ENCODE measurements at regions not wholly inside any gene's neighbourhood (a gene's known extent, or its start where the extent isn't known, plus 50 kb on each side); places are given as distances from the start of the nearest gene placed in this dataset.

DNA sequence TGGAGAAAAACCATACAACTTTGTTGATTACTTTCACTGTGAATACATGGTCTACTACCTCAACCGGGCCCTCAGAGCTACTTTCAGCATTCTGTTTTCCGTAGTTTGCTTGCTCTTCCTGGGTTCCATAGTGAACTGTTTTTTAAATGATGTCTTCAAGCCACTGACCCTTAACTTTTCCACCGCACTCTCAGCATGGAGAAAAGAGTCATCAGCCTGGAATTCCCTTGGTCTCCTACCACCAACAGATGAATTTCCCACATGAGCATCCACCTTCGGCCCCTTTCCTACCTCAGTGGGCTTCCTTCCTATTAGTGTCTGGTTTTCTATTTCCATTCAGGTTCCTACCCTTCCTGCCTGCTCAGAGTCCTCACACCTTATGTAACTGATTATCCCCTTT, 135.9 kb upstream of the ADAMTSL1 start:
- intact Hi-C loops (cut with micrococcal nuclease) (no loop called here), dilution Hi-C loops (cut with MboI; ENCODE audit: extremely low pct_ligation_motif_present, low sequenced_read_pairs) (no loop called here)

More for the DNA sequence above, 135.9 kb upstream of the ADAMTSL1 start:
- Histone ChIP-seq H3K27ac (ENCODE audit: insufficient read depth, low read depth, low read length) (no peak overlapping the region), H4K20me1 (replicated peaks; ENCODE audit: control insufficient read depth, extremely low read depth, insufficient read depth, low read length) (no peaks in the 10 kb centered on the region), H3K9ac (replicated peaks; ENCODE audit: extremely low read depth, insufficient read depth, low read length) (no peak overlapping the region), H3K27me3 (ENCODE audit: control insufficient read depth in 2 of 2, insufficient read depth in 2 of 2, low read length in 2 of 2) (no peaks in the 10 kb centered on the region), H3K4me2 (ENCODE audit: insufficient read depth, low read length) (no peak overlapping the region), H3K4me3 (replicated peaks in 1 of 3; ENCODE audit: insufficient read depth in 1 of 3, low read depth in 1 of 3, low read length in 3 of 3) (no peak overlapping the region), H3K4me1 (ENCODE audit: control insufficient read depth, extremely low read depth, insufficient read depth, low read length) (peaks cover 10% of the 10 kb centered on the region), H3K9me3 (replicated peaks; ENCODE audit: control insufficient read depth, insufficient read depth, low read length) (no peaks in the 10 kb centered on the region), H3K9me1 (replicated peaks; ENCODE audit: control insufficient read depth, extremely low read depth, insufficient read depth, low read length) (no peaks in the 10 kb centered on the region), H3K36me3 (ENCODE audit: control insufficient read depth in 2 of 2, extremely low read depth in 1 of 2, insufficient read depth in 2 of 2, low read length in 2 of 2) (no peaks in the 10 kb centered on the region), H3K79me2 (ENCODE audit: control insufficient read depth, insufficient read depth, low read length) (no peaks in the 10 kb centered on the region), H2AFZ (ENCODE audit: low read depth, low read length) (no peak overlapping the region)
- DNase-seq (ENCODE audit: low read depth, low spot score), result no peak
- CTCF ChIA-PET, result interaction anchor here (0.9 kb wide), 1 partner anchor 19 kb away, joined by 4 read pairs; no protein-coding TSS in a partner anchor
- BruUV-seq (replicated peaks), result no TSS peak
- FAIRE-seq, result no peak
- TF ChIP-seq POLR2A (IDR thresholded peaks at IDR 0.05; ENCODE audit: low read depth, low read length), result no peak
- TF ChIP-seq, protein P1, sequence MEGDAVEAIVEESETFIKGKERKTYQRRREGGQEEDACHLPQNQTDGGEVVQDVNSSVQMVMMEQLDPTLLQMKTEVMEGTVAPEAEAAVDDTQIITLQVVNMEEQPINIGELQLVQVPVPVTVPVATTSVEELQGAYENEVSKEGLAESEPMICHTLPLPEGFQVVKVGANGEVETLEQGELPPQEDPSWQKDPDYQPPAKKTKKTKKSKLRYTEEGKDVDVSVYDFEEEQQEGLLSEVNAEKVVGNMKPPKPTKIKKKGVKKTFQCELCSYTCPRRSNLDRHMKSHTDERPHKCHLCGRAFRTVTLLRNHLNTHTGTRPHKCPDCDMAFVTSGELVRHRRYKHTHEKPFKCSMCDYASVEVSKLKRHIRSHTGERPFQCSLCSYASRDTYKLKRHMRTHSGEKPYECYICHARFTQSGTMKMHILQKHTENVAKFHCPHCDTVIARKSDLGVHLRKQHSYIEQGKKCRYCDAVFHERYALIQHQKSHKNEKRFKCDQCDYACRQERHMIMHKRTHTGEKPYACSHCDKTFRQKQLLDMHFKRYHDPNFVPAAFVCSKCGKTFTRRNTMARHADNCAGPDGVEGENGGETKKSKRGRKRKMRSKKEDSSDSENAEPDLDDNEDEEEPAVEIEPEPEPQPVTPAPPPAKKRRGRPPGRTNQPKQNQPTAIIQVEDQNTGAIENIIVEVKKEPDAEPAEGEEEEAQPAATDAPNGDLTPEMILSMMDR (IDR thresholded peaks at IDR 0.05; ENCODE audit: extremely low read depth in 1 of 2, insufficient read depth in 1 of 2, low read depth in 1 of 2, low read length in 2 of 2), result no peak
- no peak for TF ChIP-seq GATA2 (IDR thresholded peaks at IDR 0.05; ENCODE audit: insufficient read depth, insufficient read length, low read depth, low read length)
- TF ChIP-seq MYC (IDR thresholded peaks at IDR 0.05; ENCODE audit: low read depth, low read length), result no peak
- TF ChIP-seq, protein P2, sequence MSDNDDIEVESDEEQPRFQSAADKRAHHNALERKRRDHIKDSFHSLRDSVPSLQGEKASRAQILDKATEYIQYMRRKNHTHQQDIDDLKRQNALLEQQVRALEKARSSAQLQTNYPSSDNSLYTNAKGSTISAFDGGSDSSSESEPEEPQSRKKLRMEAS (IDR thresholded peaks at IDR 0.05; ENCODE audit: insufficient read depth, insufficient read length), result no peak
- no peak for TF ChIP-seq POLR2AphosphoS5 (IDR thresholded peaks at IDR 0.05; ENCODE audit: insufficient read depth, low read depth, low read length)
- TF ChIP-seq FOS (IDR thresholded peaks at IDR 0.05; ENCODE audit: borderline replicate concordance, insufficient read depth, low read length), result no peak
- TF ChIP-seq JUN (IDR thresholded peaks at IDR 0.05; ENCODE audit: borderline replicate concordance, insufficient read depth, insufficient read length, low read depth), result no peak
- POLR2A ChIA-PET, result no interaction called here
